Cardiac muscle cell (in vitro differentiated cells and primary cell): ENCODE measurements at regions not wholly inside any gene's neighbourhood (a gene's known extent, or its start where the extent isn't known, plus 50 kb on each side); places are given as distances from the start of the nearest gene placed in this dataset.
A peak's percentile ranks its signal among the peaks of the same experiment; 100 is the strongest.

ENCODE experiments used
- DNase-seq, 2 donors: peaks; one replicate each; pipeline versions ENCODE4 v3.0.0 to v3.0.0-alpha.2; 2010 to 2017; ENCODE audit warnings: low read depth in 1 of 2, low spot score in 1 of 2
- H3K27ac ChIP-seq: fragments of 200-600 bp; sonication (generic); 2 replicates; pipeline ENCODE4 v1.5.1; 2016
- H3K27me3 ChIP-seq: fragments of 200-600 bp; sonication (generic); 2 replicates; pipeline ENCODE4 v1.6.0; 2016; ENCODE audit warnings: control low read depth
- H3K36me3 ChIP-seq: fragments of 200-600 bp; sonication (generic); 2 replicates; pipeline ENCODE4 v1.5.1; 2016; ENCODE audit warnings: control low read depth
- H3K4me1 ChIP-seq: fragments of 200-600 bp; sonication (generic); 2 replicates; pipeline ENCODE4 v1.8.1; 2017; ENCODE audit warnings: low read depth, mild to moderate bottlenecking, mixed run types
- H3K4me3 ChIP-seq: fragments of 200-600 bp; sonication (generic); 2 replicates; pipeline ENCODE4 v1.5.1; 2016; ENCODE audit warnings: mild to moderate bottlenecking
- H3K9me3 ChIP-seq: fragments of 200-600 bp; sonication (generic); 2 replicates; pipeline ENCODE4 v1.5.1; 2017; ENCODE audit warnings: low read depth, mild to moderate bottlenecking, control low read depth
- TF ChIP-seq, protein P1 (sequence below): IDR thresholded peaks from 2 replicates; pipeline ENCODE4 v1.5.1; 2012; ENCODE audit warnings: low read depth, mild to moderate bottlenecking, low read length

GRCh38 chr11:19631712-19632498 lies 80.7 kb upstream of the NAV2 start:
- Histone ChIP-seq H3K27me3 (peaks cover 59% of the 10 kb centered on the region), H3K27ac (no peak overlapping the region), H3K9me3 (no peaks in the 10 kb centered on the region), H3K4me1 (no peaks in the 10 kb centered on the region), H3K4me3 (no peak overlapping the region), H3K36me3 (no peaks in the 10 kb centered on the region)
- TF ChIP-seq, protein P1, sequence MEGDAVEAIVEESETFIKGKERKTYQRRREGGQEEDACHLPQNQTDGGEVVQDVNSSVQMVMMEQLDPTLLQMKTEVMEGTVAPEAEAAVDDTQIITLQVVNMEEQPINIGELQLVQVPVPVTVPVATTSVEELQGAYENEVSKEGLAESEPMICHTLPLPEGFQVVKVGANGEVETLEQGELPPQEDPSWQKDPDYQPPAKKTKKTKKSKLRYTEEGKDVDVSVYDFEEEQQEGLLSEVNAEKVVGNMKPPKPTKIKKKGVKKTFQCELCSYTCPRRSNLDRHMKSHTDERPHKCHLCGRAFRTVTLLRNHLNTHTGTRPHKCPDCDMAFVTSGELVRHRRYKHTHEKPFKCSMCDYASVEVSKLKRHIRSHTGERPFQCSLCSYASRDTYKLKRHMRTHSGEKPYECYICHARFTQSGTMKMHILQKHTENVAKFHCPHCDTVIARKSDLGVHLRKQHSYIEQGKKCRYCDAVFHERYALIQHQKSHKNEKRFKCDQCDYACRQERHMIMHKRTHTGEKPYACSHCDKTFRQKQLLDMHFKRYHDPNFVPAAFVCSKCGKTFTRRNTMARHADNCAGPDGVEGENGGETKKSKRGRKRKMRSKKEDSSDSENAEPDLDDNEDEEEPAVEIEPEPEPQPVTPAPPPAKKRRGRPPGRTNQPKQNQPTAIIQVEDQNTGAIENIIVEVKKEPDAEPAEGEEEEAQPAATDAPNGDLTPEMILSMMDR: no peak
- peak in 1 of 2 donors; percentile 44 for DNase-seq

DNA sequence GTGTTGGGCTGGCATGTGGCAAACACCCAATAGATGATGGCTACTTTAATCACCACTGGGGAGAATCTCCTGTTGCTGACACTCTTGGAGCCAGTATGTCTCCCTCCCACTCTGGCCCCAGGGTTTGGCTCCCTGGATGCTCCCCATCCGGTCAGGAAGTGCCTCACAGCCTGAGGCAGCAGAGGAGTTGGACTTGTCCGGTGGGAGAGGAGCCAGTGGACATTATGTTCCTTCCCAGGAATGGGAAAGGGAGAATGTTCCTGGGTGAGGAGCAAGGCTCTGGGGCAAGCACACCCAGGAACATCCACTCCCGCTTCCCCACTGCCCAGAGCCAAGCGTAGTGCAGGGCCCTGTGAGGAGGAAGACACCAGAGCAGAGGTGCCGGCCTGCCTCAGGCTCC lies 84.6 kb upstream of the NAV2 start:
- H3K4me1 ChIP-seq: no peaks in the 10 kb centered on the region
- H3K4me3 ChIP-seq: no peak overlapping the region
- DNase-seq: peak in 1 of 2 donors; percentile 90
- TF ChIP-seq, protein P1: no peak
- H3K27ac ChIP-seq: no peak overlapping the region
- no peaks in the 10 kb centered on the region for H3K9me3 ChIP-seq
- no peaks in the 10 kb centered on the region for H3K36me3 ChIP-seq
- H3K27me3 ChIP-seq: peaks cover 38% of the 10 kb centered on the region

DNA sequence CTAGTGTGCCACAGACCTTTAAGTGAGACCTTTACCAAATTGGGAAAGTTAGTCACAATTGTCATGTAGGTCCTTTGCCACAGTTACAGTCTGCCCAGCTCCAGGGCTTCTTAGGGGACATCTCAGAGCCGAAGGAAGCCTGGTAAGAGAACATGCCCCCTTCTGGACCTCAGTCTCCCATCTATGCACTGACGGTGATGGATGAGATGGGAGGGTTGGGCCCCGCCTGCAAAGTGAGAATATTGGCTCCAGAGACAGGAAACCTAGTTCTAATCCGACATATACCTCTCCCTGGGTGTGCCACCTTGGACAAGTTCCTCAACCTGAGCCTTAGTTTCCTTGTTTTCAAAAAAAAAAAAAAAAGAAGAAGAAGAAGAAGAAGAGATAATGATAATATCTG lies 85.1 kb upstream of the NAV2 start:
- TF ChIP-seq, protein P1: no peak
- DNase-seq: no peak
- Histone ChIP-seq H3K27me3 (peaks cover 33% of the 10 kb centered on the region), H3K9me3 (no peaks in the 10 kb centered on the region), H3K36me3 (no peaks in the 10 kb centered on the region), H3K4me1 (no peaks in the 10 kb centered on the region), H3K27ac (no peak overlapping the region), H3K4me3 (no peak overlapping the region)

- H3K27ac ChIP-seq: no peak overlapping the region
- no peak overlapping the region for H3K4me3 ChIP-seq
- H3K9me3 ChIP-seq: no peaks in the 10 kb centered on the region
- H3K36me3 ChIP-seq: no peaks in the 10 kb centered on the region
- TF ChIP-seq, protein P1: no peak
- DNase-seq: no peak
- H3K4me1 ChIP-seq: no peaks in the 10 kb centered on the region
- peaks cover 20% of the 10 kb centered on the region for H3K27me3 ChIP-seq
Measured at GRCh38 chr11:19625438-19625837, 87.2 kb upstream of the NAV2 start.

DNA sequence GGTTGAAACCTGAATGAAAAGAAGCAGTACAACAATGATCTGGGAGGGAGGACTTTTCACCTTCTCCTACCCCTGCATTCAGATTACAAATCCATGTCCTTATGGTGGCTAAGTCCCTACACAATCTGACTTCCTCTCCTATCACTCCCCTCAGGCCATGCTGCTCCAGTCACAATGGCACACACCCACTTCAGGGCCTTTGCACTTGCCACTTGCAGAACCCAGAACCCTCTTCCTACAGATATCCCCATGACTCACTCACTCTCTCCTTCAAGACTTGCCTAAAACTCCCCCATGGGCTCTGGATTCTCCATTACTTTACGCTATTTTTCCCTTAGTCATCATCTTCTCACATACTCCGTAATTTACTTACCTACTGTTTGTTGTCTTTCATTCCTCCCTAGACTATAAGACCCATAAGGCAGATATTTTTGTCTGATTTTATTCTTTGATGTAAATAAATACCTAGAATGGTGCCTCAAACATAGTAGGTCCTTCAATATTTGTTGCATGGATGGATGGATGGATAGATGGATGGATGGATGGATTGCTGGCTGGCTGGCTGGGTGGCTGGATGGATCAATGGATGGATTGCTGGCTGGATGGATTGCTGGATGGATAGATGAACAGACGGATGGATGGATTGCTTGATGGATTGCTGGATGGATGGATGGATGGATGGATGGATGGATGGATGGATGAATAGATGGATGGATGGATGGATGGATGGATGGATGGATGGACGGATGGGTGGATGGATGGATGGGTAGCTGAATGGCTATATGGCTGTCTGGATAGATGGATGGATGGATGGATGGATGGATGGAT lies 94.7 kb upstream of the NAV2 start:
- no peak overlapping the region for H3K4me3 ChIP-seq
- DNase-seq: no peak

More for the DNA sequence above, 94.7 kb upstream of the NAV2 start:
- H3K9me3 ChIP-seq: no peaks in the 10 kb centered on the region
- no peaks in the 10 kb centered on the region for H3K36me3 ChIP-seq
- TF ChIP-seq, protein P1: no peak
- peaks cover 7% of the 10 kb centered on the region for H3K27me3 ChIP-seq
- H3K4me1 ChIP-seq: no peaks in the 10 kb centered on the region
- H3K27ac ChIP-seq: no peak overlapping the region
